Heart left ventricle (tissue), 13 donors: ENCODE measurements at regions not wholly inside any gene's neighbourhood (a gene's known extent, or its start where the extent isn't known, plus 50 kb on each side); places are given as distances from the start of the nearest gene placed in this dataset.

Experiments
- POLR2A ChIP-seq, 2 donors: fragments of 450-650 bp; IDR thresholded peaks; one replicate each; pipeline ENCODE4 v1.6.1; 2017; ENCODE audit warnings: antibody characterized with exemption in 2 of 2, mild to moderate bottlenecking in 2 of 2, moderate library complexity in 2 of 2
- TF ChIP-seq, protein P1 (sequence below), 12 donors: fragments of 200-600 bp; sonication (generic) in 4 of 12; IDR thresholded peaks; one replicate each; pipeline versions ENCODE4 v1.5.0 to v1.8.0; 2018 to 2022; ENCODE audit warnings: antibody characterized with exemption in 12 of 12, mild to moderate bottlenecking in 5 of 12
- donor health status: ischemic (EF 13 %, LVEDD 7.1; RV severe dilation, severe dysfunction).
- donor health status: DM: no; HTN: yes; CAD: no.
- donor health status: DM: no; HTN: no; CAD: no.
- donor health status: ischemic (EF 25% LVEDD 6.9; RV normal size, moderate dysfunction).
- donor health status: ischemic (EF 25% LVEDD 5.7; RV mildly dilated, moderate dysfunction).
- donor health status: ischemic (EF 35%, LVEDD 5.7; RV mildly dilated, moderate dysfunction).
- donor health status: nonischemic (EF 11% LVEDD 7.7; RV severe dilation, severe dysfunction).
- donor health status: DM: yes; HTN: yes; CAD: no.
- donor health status: PGD.
- donor health status: ischemic (EF 29% LVEDD 5.4; RV normal size, mild dysfunction).
- donor health status: nonischemic (EF 23%, LVEDD 6.1; RV moderate dilation, normal function).

DNA sequence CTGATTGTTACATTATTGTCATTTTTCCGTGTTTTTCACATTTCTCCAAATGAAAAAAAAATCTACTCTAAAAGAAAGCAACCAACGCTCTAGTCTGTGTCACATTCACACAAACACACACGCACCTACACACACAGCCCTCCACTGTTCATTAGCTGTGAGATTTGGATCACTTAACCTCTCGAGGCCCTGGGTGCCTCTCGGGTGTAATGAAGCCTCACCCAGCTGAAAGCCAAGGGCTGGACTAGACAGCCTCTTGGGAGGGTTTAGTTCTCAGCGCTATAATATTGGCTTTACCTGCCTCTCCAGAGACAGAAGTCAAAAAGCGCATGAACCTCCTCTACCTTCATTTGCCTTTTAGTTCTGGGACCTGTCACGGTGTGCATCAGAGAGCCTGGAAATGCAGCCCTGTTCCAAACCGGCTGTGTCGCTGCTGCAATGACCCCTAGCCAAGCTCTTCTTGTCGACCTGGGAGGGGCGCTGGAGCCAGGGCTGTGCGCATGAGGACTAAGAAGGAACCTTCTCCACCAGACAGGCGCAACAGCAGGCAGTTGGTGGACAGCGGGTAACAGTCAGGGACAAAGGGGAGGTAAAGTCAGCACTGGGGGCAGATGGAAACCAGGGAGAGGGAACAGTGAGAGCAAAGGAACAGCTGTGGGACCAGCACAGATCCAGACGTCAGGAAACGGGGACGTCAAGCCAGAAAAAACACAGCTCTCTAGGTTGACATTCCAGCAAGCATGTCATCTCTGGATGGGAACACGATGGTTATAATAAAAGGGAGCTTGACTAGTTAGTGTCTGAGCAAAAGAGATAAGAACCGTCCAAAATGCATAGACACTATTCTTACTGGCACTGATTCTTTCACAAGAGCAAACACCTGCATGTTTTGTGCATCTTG lies 375.9 kb downstream of the EFNB2 start:
- TF ChIP-seq, protein P1, sequence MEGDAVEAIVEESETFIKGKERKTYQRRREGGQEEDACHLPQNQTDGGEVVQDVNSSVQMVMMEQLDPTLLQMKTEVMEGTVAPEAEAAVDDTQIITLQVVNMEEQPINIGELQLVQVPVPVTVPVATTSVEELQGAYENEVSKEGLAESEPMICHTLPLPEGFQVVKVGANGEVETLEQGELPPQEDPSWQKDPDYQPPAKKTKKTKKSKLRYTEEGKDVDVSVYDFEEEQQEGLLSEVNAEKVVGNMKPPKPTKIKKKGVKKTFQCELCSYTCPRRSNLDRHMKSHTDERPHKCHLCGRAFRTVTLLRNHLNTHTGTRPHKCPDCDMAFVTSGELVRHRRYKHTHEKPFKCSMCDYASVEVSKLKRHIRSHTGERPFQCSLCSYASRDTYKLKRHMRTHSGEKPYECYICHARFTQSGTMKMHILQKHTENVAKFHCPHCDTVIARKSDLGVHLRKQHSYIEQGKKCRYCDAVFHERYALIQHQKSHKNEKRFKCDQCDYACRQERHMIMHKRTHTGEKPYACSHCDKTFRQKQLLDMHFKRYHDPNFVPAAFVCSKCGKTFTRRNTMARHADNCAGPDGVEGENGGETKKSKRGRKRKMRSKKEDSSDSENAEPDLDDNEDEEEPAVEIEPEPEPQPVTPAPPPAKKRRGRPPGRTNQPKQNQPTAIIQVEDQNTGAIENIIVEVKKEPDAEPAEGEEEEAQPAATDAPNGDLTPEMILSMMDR (IDR thresholded peaks at IDR 0.05) = no peak
- TF ChIP-seq POLR2A (IDR thresholded peaks at IDR 0.05) = no peak
